GM12872 (cell line): ENCODE measurements at regions not wholly inside any gene's neighbourhood (a gene's known extent, or its start where the extent isn't known, plus 50 kb on each side); places are given as distances from the start of the nearest gene placed in this dataset.

ENCODE experiments used
- TF ChIP-seq, protein P1 (sequence below): IDR thresholded peaks from 3 replicates; pipeline ENCODE4 v1.5.1; 2011; ENCODE audit warnings: low read depth, mild to moderate bottlenecking, low read length, moderate library complexity; ENCODE audit not compliant: insufficient read depth

- TF ChIP-seq, protein P1, sequence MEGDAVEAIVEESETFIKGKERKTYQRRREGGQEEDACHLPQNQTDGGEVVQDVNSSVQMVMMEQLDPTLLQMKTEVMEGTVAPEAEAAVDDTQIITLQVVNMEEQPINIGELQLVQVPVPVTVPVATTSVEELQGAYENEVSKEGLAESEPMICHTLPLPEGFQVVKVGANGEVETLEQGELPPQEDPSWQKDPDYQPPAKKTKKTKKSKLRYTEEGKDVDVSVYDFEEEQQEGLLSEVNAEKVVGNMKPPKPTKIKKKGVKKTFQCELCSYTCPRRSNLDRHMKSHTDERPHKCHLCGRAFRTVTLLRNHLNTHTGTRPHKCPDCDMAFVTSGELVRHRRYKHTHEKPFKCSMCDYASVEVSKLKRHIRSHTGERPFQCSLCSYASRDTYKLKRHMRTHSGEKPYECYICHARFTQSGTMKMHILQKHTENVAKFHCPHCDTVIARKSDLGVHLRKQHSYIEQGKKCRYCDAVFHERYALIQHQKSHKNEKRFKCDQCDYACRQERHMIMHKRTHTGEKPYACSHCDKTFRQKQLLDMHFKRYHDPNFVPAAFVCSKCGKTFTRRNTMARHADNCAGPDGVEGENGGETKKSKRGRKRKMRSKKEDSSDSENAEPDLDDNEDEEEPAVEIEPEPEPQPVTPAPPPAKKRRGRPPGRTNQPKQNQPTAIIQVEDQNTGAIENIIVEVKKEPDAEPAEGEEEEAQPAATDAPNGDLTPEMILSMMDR = no peak
Observed at GRCh38 chr7:32248522-32248921, 178.3 kb upstream of the PDE1C start.

GRCh38 chr7:32244806-32245345 lies 174.7 kb upstream of the PDE1C start:
- TF ChIP-seq, protein P1 = no peak

GRCh38 chr7:32243687-32244290 lies 173.6 kb upstream of the PDE1C start:
- TF ChIP-seq, protein P1 = no peak

- TF ChIP-seq, protein P1 = no peak
Observed at GRCh38 chr7:32242436-32242835, 172.2 kb upstream of the PDE1C start.

GRCh38 chr7:32241636-32242035 lies 171.4 kb upstream of the PDE1C start:
- TF ChIP-seq, protein P1 = no peak

DNA sequence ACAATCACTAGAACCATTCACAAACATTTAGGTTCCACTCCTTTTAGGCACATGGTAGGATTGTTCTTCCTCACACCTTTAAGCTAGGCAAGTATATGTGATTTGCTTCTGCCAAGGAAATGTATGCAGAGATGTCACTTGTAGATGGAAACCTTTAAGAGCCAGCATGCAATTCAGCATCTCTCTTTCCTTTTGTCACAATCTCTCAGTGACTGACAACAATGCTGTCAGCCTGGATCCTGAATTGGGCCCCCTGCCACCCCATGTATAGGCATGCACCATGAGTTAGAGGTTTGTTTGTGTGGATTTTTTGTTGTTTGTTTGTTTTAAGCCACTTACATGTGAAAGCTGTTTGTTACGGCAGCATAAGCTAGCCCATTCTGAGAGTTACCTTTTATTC lies 169.6 kb upstream of the PDE1C start:
- TF ChIP-seq, protein P1 = no peak

GRCh38 chr7:32228601-32229000 lies 158.4 kb upstream of the PDE1C start:
- TF ChIP-seq, protein P1 = no peak
